ENCODE measurements at regions not wholly inside any gene's neighbourhood (a gene's known extent, or its start where the extent isn't known, plus 50 kb on each side); places are given as distances from the start of the nearest gene placed in this dataset.
"Not testable (repeated sequence)": the region's sequence is repeated elsewhere in the genome, so short reads cannot be mapped to it uniquely, and the experiment has no call there.

DNA sequence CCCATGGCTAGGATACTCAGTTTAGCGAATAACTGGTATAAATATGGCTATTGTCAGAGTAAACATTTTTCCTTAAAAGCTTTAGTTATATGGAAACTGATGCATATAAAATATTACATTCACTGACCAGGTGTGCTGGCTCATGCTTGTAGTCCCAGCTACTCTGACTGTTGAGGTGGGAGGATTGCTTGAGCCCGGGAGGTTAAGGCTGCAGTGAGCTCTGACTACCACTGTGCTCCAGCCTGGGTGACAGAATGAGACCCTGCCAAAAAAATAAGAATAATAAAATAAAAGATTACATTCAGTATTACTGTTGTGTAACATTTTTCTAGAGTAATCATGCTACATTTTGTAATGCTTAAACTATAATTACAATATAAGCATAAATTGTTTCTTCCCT, 350.4 kb upstream of the FSIP2 start:
- Histone ChIP-seq H3K27ac (ENCODE audit: low read length) (no peak overlapping the region), H3K27me3 (ENCODE audit: control insufficient read depth, insufficient read depth, low read length) (no peaks in the 10 kb centered on the region), H3K9ac (ENCODE audit: low read length) (no peak overlapping the region), H3K36me3 (ENCODE audit: control insufficient read depth, low read depth, low read length) (no peaks in the 10 kb centered on the region), H3K4me3 (ENCODE audit: low read length) (no peak overlapping the region), H3K9me3 (ENCODE audit: control insufficient read depth, low read depth, low read length) (no peaks in the 10 kb centered on the region), H3K4me1 (ENCODE audit: control insufficient read depth, low read depth, low read length) (no peaks in the 10 kb centered on the region)

DNA sequence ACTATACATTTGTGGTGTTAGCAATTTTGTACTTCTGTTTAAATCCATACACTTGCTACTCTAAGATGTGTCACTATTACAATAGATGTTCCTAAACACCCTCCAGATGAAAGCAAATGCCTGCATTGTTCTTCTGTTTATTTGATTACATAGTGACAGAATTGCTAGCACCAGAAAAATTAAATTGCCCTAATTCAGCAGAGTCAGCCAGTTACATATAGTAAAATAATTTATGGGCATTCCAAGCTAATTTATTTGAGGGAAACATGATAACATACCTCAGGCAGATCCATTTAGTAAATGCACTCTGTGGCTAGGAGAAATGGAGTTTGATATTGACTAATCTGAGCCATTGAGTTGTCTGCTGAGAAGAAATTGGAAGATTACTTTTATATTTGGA, 347.1 kb upstream of the FSIP2 start:
- no peaks in the 10 kb centered on the region for H3K9me3 ChIP-seq (ENCODE audit: control insufficient read depth, low read depth, low read length)
- H3K36me3 ChIP-seq (ENCODE audit: control insufficient read depth, low read depth, low read length) = no peaks in the 10 kb centered on the region
- no peaks in the 10 kb centered on the region for H3K27me3 ChIP-seq (ENCODE audit: control insufficient read depth, insufficient read depth, low read length)
- no peak overlapping the region for H3K9ac ChIP-seq (ENCODE audit: low read length)
- no peaks in the 10 kb centered on the region for H3K4me1 ChIP-seq (ENCODE audit: control insufficient read depth, low read depth, low read length)
- no peak overlapping the region for H3K27ac ChIP-seq (ENCODE audit: low read length)
- no peak overlapping the region for H3K4me3 ChIP-seq (ENCODE audit: low read length)

DNA sequence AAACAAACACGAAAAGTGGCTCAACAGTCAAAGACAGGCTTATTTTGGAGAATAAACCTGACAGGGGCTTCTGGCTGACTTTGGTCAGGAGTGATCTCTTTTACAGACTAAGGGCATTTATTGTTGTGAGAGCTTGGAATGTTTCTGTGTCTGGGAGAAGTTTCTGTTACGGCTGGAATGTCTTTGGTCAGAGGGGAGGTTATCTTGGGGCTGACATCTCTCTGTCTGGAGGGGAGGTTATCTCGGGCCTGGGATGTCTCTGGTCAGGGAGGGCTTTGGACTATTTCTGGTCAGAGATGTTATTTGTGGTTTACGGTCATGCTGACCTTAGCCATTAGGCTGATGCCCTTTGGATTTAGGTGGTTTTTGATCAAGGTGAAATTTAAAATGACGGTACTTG, 345.5 kb upstream of the FSIP2 start:
- Histone ChIP-seq H3K9ac (ENCODE audit: low read length) (no peak overlapping the region), H3K9me3 (ENCODE audit: control insufficient read depth, low read depth, low read length) (no peaks in the 10 kb centered on the region), H3K36me3 (ENCODE audit: control insufficient read depth, low read depth, low read length) (no peaks in the 10 kb centered on the region), H3K27me3 (ENCODE audit: control insufficient read depth, insufficient read depth, low read length) (no peaks in the 10 kb centered on the region), H3K27ac (ENCODE audit: low read length) (no peak overlapping the region), H3K4me1 (ENCODE audit: control insufficient read depth, low read depth, low read length) (no peaks in the 10 kb centered on the region), H3K4me3 (ENCODE audit: low read length) (no peak overlapping the region)

DNA sequence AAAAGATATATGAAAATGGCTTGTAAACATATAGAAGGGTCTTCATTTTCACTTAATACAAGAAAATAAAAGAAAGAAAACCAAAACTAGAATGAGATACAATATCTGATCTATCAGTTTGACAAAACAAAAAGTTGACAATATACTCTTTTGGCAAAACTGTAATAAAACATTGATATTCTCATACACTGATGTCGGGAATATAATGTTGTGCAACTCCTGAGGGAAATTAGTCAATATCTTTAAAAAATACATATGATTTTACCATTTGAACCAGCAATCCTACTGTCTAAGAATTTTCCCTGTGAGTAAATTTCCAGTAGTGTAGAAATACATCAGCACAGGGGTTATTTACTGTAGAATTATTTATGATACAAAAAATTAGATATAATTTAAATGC, 336.1 kb upstream of the FSIP2 start:
- Histone ChIP-seq H3K9ac (ENCODE audit: low read length) (no peak overlapping the region), H3K9me3 (ENCODE audit: control insufficient read depth, low read depth, low read length) (no peaks in the 10 kb centered on the region), H3K36me3 (ENCODE audit: control insufficient read depth, low read depth, low read length) (no peaks in the 10 kb centered on the region), H3K27me3 (ENCODE audit: control insufficient read depth, insufficient read depth, low read length) (no peaks in the 10 kb centered on the region), H3K27ac (ENCODE audit: low read length) (no peak overlapping the region), H3K4me1 (ENCODE audit: control insufficient read depth, low read depth, low read length) (no peaks in the 10 kb centered on the region), H3K4me3 (ENCODE audit: low read length) (no peak overlapping the region)

DNA sequence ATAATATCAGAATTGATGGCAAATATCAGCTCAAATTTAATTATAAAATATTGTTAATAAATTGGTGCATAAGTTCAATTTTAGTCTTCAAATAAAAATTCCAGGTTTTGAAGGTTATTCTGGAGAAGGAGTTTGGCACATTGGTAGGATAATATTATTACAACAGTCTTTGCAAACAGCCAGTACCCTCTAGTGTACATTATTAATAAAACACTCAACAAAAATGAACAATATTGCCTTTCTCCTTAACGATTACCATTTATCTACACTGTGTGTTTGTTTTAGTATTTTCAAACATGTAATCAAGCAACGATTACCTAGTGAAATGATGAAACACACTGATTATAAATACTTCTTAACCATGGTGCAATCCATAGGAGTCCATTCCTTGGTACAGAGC, 334.0 kb upstream of the FSIP2 start:
- no peaks in the 10 kb centered on the region for H3K4me1 ChIP-seq (ENCODE audit: control insufficient read depth, low read depth, low read length)
- no peak overlapping the region for H3K27ac ChIP-seq (ENCODE audit: low read length)
- H3K9ac ChIP-seq (ENCODE audit: low read length) = no peak overlapping the region
- H3K9me3 ChIP-seq (ENCODE audit: control insufficient read depth, low read depth, low read length) = no peaks in the 10 kb centered on the region
- H3K4me3 ChIP-seq (ENCODE audit: low read length) = no peak overlapping the region
- H3K36me3 ChIP-seq (ENCODE audit: control insufficient read depth, low read depth, low read length) = no peaks in the 10 kb centered on the region
- H3K27me3 ChIP-seq (ENCODE audit: control insufficient read depth, insufficient read depth, low read length) = no peaks in the 10 kb centered on the region

DNA sequence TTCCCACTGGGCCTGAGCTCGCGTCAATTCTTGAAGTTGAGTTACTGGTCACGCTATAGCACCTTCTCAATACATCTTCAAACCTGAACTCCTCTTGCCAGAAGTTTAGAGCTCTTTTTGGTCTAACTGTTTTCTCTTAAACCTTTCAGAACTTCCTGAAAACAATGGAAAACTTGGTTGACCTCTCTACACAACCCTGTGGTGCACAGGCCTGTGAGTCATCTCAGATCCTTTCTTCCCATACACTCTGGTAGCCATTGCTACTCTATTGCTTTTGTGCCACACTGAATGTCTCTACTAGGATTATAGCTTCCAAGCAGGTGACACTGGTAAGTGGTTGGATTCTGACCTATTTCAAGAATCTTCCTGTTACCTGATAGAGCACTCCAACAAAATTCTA, 321.5 kb upstream of the FSIP2 start:
- Histone ChIP-seq H3K27ac (ENCODE audit: low read length) (no peak overlapping the region), H3K9me3 (ENCODE audit: control insufficient read depth, low read depth, low read length) (no peaks in the 10 kb centered on the region), H3K36me3 (ENCODE audit: control insufficient read depth, low read depth, low read length) (no peaks in the 10 kb centered on the region), H3K27me3 (ENCODE audit: control insufficient read depth, insufficient read depth, low read length) (no peaks in the 10 kb centered on the region), H3K9ac (ENCODE audit: low read length) (no peak overlapping the region), H3K4me1 (ENCODE audit: control insufficient read depth, low read depth, low read length) (no peaks in the 10 kb centered on the region), H3K4me3 (ENCODE audit: low read length) (no peak overlapping the region)

DNA sequence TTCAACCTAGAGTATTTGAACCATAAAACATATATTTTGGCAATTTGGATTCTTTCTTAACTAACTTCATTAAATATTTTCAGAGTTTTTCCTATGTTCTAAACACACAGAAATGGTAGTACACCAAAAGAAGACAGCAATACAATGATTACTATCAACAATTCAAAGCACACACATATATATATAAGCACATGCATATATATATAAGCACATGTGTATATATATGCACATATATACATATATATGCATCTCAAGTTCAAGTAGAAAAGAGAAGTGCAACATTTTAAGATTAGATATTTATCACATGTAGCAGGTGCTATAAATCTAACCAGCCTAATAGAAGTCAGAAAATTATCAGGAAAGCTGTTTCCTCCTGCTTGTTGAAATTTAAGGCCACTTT, 320.9 kb upstream of the FSIP2 start:
- H3K9me3 ChIP-seq (ENCODE audit: control insufficient read depth, low read depth, low read length) = no peaks in the 10 kb centered on the region
- H3K4me1 ChIP-seq (ENCODE audit: control insufficient read depth, low read depth, low read length) = no peaks in the 10 kb centered on the region
- no peaks in the 10 kb centered on the region for H3K36me3 ChIP-seq (ENCODE audit: control insufficient read depth, low read depth, low read length)
- H3K27ac ChIP-seq (ENCODE audit: low read length) = no peak overlapping the region
- no peak overlapping the region for H3K9ac ChIP-seq (ENCODE audit: low read length)
- H3K4me3 ChIP-seq (ENCODE audit: low read length) = no peak overlapping the region
- no peaks in the 10 kb centered on the region for H3K27me3 ChIP-seq (ENCODE audit: control insufficient read depth, insufficient read depth, low read length)

DNA sequence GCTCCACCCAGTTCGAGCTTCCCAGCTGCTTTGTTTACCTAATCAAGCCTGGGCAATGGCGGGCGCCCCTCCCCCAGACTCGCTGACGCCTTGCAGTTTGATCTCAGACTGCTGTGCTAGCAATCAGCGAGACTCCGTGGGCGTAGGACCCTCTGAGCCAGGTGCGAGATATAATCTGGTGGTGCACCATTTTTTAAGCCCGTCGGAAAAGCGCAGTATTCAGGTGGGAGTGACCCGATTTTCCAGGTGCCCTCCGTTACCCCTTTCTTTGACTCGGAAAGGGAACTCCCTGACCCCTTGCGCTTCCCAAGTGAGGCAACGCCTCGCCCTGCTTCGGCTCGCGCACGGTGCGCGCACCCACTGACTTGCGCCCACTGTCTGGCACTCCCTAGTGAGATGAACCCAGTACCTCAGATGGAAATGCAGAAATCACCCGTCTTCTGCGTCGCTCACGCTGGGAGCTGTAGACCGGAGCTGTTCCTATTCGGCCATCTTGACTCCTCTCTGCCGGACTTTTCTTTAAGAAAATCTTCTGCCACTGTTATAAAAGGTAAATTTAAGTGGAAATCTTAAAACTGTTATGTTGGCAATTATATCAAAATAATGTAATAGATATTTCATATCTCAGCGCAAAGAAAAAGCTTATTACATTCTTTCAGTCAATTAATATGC, 313.5 kb upstream of the FSIP2 start:
- not testable (repeated sequence) for H3K36me3 ChIP-seq (ENCODE audit: control insufficient read depth, low read depth, low read length); H3K27me3 ChIP-seq (ENCODE audit: control insufficient read depth, insufficient read depth, low read length); H3K4me1 ChIP-seq (ENCODE audit: control insufficient read depth, low read depth, low read length); H3K9me3 ChIP-seq (ENCODE audit: control insufficient read depth, low read depth, low read length)
- Histone ChIP-seq H3K27ac (ENCODE audit: low read length) (peak overlapping the region; percentile 47), H3K9ac (ENCODE audit: low read length) (peak overlapping the region; percentile 92), H3K4me3 (ENCODE audit: low read length) (peak overlapping the region; percentile 94)

DNA sequence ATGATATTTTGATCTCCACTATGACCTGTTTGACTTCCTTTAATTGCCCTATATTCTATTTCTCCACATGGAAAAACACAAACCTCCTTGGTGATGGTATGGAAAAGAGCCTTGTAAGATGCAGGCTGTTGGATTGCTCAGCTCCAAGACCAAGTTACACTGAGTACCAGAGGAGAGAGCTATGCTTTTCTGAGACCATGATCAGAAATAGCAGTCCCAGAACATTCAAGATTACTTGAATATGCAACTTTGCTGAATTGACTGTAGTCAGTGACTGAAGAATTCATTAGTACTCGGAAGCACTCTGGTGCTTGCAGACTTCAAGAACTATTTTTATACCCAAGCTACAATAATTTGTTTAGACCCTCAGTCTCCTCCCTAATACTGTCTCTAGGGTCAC, 310.6 kb upstream of the FSIP2 start:
- H3K9me3 ChIP-seq (ENCODE audit: control insufficient read depth, low read depth, low read length) = no peaks in the 10 kb centered on the region
- H3K27ac ChIP-seq (ENCODE audit: low read length) = no peak overlapping the region
- no peaks in the 10 kb centered on the region for H3K36me3 ChIP-seq (ENCODE audit: control insufficient read depth, low read depth, low read length)
- H3K9ac ChIP-seq (ENCODE audit: low read length) = no peak overlapping the region
- H3K4me1 ChIP-seq (ENCODE audit: control insufficient read depth, low read depth, low read length) = peaks cover 7% of the 10 kb centered on the region
- H3K27me3 ChIP-seq (ENCODE audit: control insufficient read depth, insufficient read depth, low read length) = no peaks in the 10 kb centered on the region
- H3K4me3 ChIP-seq (ENCODE audit: low read length) = no peak overlapping the region

DNA sequence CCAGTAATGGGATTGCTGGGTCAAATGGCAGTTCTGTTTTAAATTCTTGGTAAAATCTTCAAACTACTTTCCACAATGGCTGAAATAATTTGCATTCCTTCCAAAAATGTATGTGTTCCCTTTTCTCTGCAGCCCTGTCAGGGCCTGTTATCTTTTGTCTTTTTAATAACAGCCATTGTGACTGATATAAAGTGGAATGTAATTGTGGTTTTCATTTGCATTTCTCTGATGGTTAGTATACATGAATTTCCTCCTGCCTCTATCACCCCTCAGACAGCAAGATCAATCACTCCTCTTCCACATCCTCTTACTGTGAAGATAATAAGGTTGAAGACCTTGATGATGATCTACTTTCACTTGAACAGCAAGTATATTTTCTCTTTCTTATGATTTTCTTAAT, 304.8 kb upstream of the FSIP2 start:
- no peak overlapping the region for H3K9ac ChIP-seq (ENCODE audit: low read length)
- H3K36me3 ChIP-seq (ENCODE audit: control insufficient read depth, low read depth, low read length) = no peaks in the 10 kb centered on the region
- H3K9me3 ChIP-seq (ENCODE audit: control insufficient read depth, low read depth, low read length) = no peaks in the 10 kb centered on the region
- H3K4me1 ChIP-seq (ENCODE audit: control insufficient read depth, low read depth, low read length) = peaks cover 12% of the 10 kb centered on the region
- no peak overlapping the region for H3K27ac ChIP-seq (ENCODE audit: low read length)
- peak overlapping the region; percentile 19 for H3K4me3 ChIP-seq (ENCODE audit: low read length)
- H3K27me3 ChIP-seq (ENCODE audit: control insufficient read depth, insufficient read depth, low read length) = no peaks in the 10 kb centered on the region

DNA sequence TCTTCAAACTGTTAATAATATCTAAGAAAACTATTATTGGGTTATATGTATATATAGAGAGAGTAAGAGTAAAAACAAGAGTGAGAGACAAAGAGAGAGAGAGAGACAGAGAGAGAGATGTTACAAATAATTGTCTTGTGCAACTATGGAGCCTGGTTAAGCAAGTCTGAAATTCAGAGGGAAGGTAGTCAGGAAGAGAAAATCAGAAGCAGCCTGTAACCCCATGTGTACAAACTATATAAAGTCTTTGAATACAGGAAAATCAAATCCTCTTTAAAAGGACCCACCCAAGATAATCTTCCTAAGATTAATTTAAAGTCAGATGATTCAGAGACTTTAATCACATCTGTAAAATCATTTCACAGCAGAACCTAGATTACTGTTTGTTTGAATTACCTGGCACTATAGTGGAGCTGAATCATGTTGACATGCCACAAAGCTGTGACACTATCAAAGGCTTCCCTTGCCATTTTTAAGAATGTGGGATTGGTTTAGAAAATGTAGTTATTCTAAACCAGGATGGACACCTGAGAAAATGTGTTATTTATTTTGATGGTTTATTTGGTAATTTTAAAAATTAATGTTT, 301.7 kb upstream of the FSIP2 start:
- H3K27me3 ChIP-seq (ENCODE audit: control insufficient read depth, insufficient read depth, low read length) = no peaks in the 10 kb centered on the region
- H3K27ac ChIP-seq (ENCODE audit: low read length) = no peak overlapping the region
- H3K4me1 ChIP-seq (ENCODE audit: control insufficient read depth, low read depth, low read length) = peaks cover 12% of the 10 kb centered on the region
- H3K36me3 ChIP-seq (ENCODE audit: control insufficient read depth, low read depth, low read length) = no peaks in the 10 kb centered on the region
- H3K9ac ChIP-seq (ENCODE audit: low read length) = no peak overlapping the region
- H3K4me3 ChIP-seq (ENCODE audit: low read length) = no peak overlapping the region
- no peaks in the 10 kb centered on the region for H3K9me3 ChIP-seq (ENCODE audit: control insufficient read depth, low read depth, low read length)

DNA sequence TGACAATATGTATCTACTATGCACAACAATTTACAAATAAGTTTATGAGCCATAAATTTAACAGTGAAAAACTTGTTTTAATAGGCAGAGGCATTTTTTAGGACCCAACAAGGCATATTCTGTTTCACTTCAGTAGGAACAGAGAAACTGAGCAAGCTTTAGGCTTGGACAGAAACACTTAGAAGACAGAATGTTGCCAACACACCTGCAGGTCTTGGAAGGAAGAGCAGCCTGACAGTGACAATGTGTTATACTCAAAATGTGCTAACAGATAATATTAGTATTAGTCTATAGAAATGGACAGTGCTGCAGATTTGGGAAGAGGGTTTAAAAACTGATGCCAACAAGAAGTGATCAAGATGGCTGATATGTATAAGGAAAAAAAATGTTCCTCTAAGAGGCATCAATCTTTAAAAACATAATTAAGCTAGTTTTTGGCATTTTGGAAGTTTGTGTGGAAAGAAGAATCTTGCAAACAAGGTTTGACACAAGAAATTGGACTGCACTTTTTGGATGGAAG, 297.1 kb upstream of the FSIP2 start:
- no peaks in the 10 kb centered on the region for H3K36me3 ChIP-seq (ENCODE audit: control insufficient read depth, low read depth, low read length)
- no peaks in the 10 kb centered on the region for H3K27me3 ChIP-seq (ENCODE audit: control insufficient read depth, insufficient read depth, low read length)
- H3K27ac ChIP-seq (ENCODE audit: low read length) = no peak overlapping the region
- no peak overlapping the region for H3K4me3 ChIP-seq (ENCODE audit: low read length)
- no peak overlapping the region for H3K9ac ChIP-seq (ENCODE audit: low read length)
- H3K9me3 ChIP-seq (ENCODE audit: control insufficient read depth, low read depth, low read length) = no peaks in the 10 kb centered on the region
- H3K4me1 ChIP-seq (ENCODE audit: control insufficient read depth, low read depth, low read length) = no peaks in the 10 kb centered on the region
